A549 (cell line): ENCODE measurements at regions not wholly inside any gene's neighbourhood (a gene's known extent, or its start where the extent isn't known, plus 50 kb on each side); places are given as distances from the start of the nearest gene placed in this dataset.

Experiments used
- ATAC-seq, 2 experiments: fragments of 200-7000 bp in 1 of 2; fragments of >200 bp in 1 of 2; cut with Nextera tagmentation in 1 of 2; cut with Tn5 transposase in 1 of 2; 3 replicates each; pipeline versions ENCODE4 v1.8.0 to v1.9.1; 2018 to 2020; ENCODE audit warnings: mild to moderate bottlenecking in 1 of 2, moderate library complexity in 1 of 2
- CTCF ChIA-PET: fragments of 300-600 bp; sonication (Branson Sonifier 250); formaldehyde crosslinking; extraction: SDS; loops from one replicate; lab custom pipeline; 2021; ENCODE audit warnings: antibody characterized with exemption, inconsistent platforms; lab: Yijun Ruan, JAX
- POLR2A ChIA-PET: fragments of 350-600 bp; formaldehyde crosslinking; extraction: SDS; loops from one replicate; lab custom pipeline; 2021; ENCODE audit warnings: antibody characterized with exemption, inconsistent platforms; lab: Yijun Ruan, JAX
- DNase-seq, 2 experiments: peaks; one replicate each; pipeline versions ENCODE4 v3.0.0 to v3.0.0-alpha.2; 2011 to 2016; ENCODE audit warnings: low read depth in 1 of 2, low spot score in 1 of 2
- FAIRE-seq: peaks from 2 replicates; lab custom pipeline; 2011; peaks lifted over from hg19 to GRCh38; lab: Jason Lieb, UNC
- H3K27ac ChIP-seq, 2 experiments: fragments of >200 bp; sonication (Bioruptor Twin); formaldehyde crosslinking; 3 replicates each; pipeline ENCODE4 v1.5.1; 2016 to 2017
- H3K4me1 ChIP-seq: fragments of >200 bp; sonication (Bioruptor Twin); formaldehyde crosslinking; 3 replicates; pipeline ENCODE4 v1.6.1; 2016
- H3K4me2 ChIP-seq: fragments of >200 bp; sonication (Bioruptor Twin); formaldehyde crosslinking; 3 replicates; pipeline ENCODE4 v1.6.1; 2016
- H3K4me3 ChIP-seq: fragments of >200 bp; sonication (Bioruptor Twin); formaldehyde crosslinking; 3 replicates; pipeline ENCODE4 v1.5.1; 2016
- H3K9me3 ChIP-seq: fragments of >200 bp; sonication (Bioruptor Twin); formaldehyde crosslinking; 3 replicates; pipeline ENCODE4 v1.6.1; 2016
- CEBPB ChIP-seq, 2 experiments: fragments of >200 bp in 1 of 2; sonication (Bioruptor Twin) in 1 of 2; formaldehyde crosslinking in 1 of 2; IDR thresholded peaks; 2 replicates each; pipeline ENCODE4 v1.6.1; 2012 to 2016
- CHD2 ChIP-seq: fragments of 150-350 bp; IDR thresholded peaks from 2 replicates; pipeline ENCODE4 v1.6.1; 2014; ENCODE audit warnings: low read length; ENCODE audit not compliant: partially characterized antibody
- EHMT2 ChIP-seq: fragments of 200-600 bp; sonication (generic); IDR thresholded peaks from 2 replicates; pipeline ENCODE4 v1.6.1; 2016; ENCODE audit warnings: antibody characterized with exemption, low read depth, mild to moderate bottlenecking, moderate library complexity
- ELK1 ChIP-seq: fragments of 150-350 bp; IDR thresholded peaks from 2 replicates; pipeline ENCODE4 v1.6.1; 2014; ENCODE audit warnings: low read depth, mild to moderate bottlenecking, low read length
- EP300 ChIP-seq, 2 experiments: fragments of >200 bp; sonication (Bioruptor Twin); formaldehyde crosslinking; IDR thresholded peaks; 2 replicates in 1 of 2; 3 replicates in 1 of 2; pipeline ENCODE4 v1.6.1; 2016 to 2017
- FOSL2 ChIP-seq, 2 experiments: fragments of 450-650 bp in 1 of 2; fragments of >200 bp in 1 of 2; sonication (Bioruptor Twin) in 1 of 2; formaldehyde crosslinking; IDR thresholded peaks; 2 replicates each; pipeline versions ENCODE4 v1.5.0 to v1.6.1; 2016 to 2020; ENCODE audit warnings: mild to moderate bottlenecking in 1 of 2, moderate library complexity in 1 of 2
- GATA3 ChIP-seq: IDR thresholded peaks from 2 replicates; pipeline ENCODE4 v1.6.1; 2012; ENCODE audit warnings: borderline replicate concordance
- HOXB5 ChIP-seq: fragments of 250-450 bp; sonication (Bioruptor Pico); IDR thresholded peaks from 2 replicates; pipeline ENCODE4 v1.5.0; 2020; ENCODE audit warnings: mild to moderate bottlenecking, moderate library complexity
- JUNB ChIP-seq: fragments of >200 bp; sonication (Bioruptor Twin); formaldehyde crosslinking; IDR thresholded peaks from 2 replicates; pipeline ENCODE4 v1.6.1; 2016
- KDM1A ChIP-seq: fragments of 200-600 bp; sonication (generic); IDR thresholded peaks from 2 replicates; pipeline ENCODE4 v1.6.1; 2016; ENCODE audit warnings: low read depth, mild to moderate bottlenecking
- MYC ChIP-seq: IDR thresholded peaks from 2 replicates; pipeline ENCODE4 v1.6.1; 2012; ENCODE audit warnings: mild to moderate bottlenecking, inconsistent platforms, low read length, improper control_type of control experiment, borderline replicate concordance
- NFE2L2 ChIP-seq: fragments of 150-350 bp; conservative IDR thresholded peaks from 2 replicates; pipeline ENCODE4 v1.6.1; 2014; ENCODE audit warnings: low read length
- NPAS2 ChIP-seq: fragments of 250-450 bp; sonication (Bioruptor Pico); IDR thresholded peaks from 2 replicates; pipeline ENCODE4 v1.8.0; 2022; ENCODE audit warnings: mild to moderate bottlenecking, moderate library complexity, borderline replicate concordance
- PBX3 ChIP-seq: IDR thresholded peaks from 2 replicates; pipeline ENCODE4 v1.6.1; 2012
- RARB ChIP-seq: fragments of 250-450 bp; sonication (Bioruptor Pico); IDR thresholded peaks from 2 replicates; pipeline ENCODE4 v1.8.0; 2021; ENCODE audit warnings: mild to moderate bottlenecking, moderate library complexity
- ZSCAN20 ChIP-seq: fragments of 250-450 bp; sonication (Bioruptor Pico); IDR thresholded peaks from 2 replicates; pipeline ENCODE4 v1.8.0; 2022; ENCODE audit warnings: mild to moderate bottlenecking, moderate library complexity
- WGBS: methylation state at CpG from one replicate; pipeline ENCODE4 v1.1.6; 2017; ENCODE audit errors: missing lambda C conversion rate; 5-methylcytosine and 5-hydroxymethylcytosine counted together
- TF ChIP-seq, protein P1 (sequence below): IDR thresholded peaks from 2 replicates; pipeline ENCODE4 v1.6.1; 2012
- TF ChIP-seq, protein P2 (sequence below): fragments of 200-600 bp; sonication (generic); IDR thresholded peaks from 2 replicates; pipeline ENCODE4 v1.6.1; 2016; ENCODE audit warnings: antibody characterized with exemption, mild to moderate bottlenecking, moderate library complexity

DNA sequence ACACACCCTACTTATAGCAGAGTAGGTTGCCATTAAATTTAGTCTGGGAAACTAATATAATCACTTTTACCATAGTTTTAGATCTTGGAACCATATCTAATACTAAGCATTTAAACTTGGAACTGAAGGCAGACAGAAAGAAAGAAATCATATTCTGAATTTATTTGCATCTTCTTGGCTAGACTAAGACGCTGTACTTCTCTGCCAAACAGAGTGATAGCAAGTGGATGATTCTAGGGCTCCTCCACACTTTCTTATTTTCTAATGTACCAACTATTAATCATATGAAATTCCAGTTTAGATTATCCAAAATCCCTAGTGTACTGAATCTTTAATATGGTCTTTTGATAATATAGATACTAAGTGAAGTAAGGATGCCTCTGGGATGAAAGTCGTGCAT, 277.0 kb downstream of the CENPW start:
- no peaks in the 10 kb centered on the region for H3K9me3 ChIP-seq
- CTCF ChIA-PET, result no interaction called here
- no peak overlapping the region for H3K4me3 ChIP-seq
- no peak for TF ChIP-seq NFE2L2
- no peak for TF ChIP-seq RARB (CRISPR knock-in tag)
- TF ChIP-seq CEBPB (IDR thresholded peaks at IDR 0.05), result no peak
- TF ChIP-seq EP300 (IDR thresholded peaks at IDR 0.05), result no peak
- TF ChIP-seq CHD2, result no peak
- no peak for TF ChIP-seq JUNB
- TF ChIP-seq ZSCAN20 (CRISPR knock-in tag), result no peak
- TF ChIP-seq GATA3, result no peak
- TF ChIP-seq ELK1, result no peak
- TF ChIP-seq KDM1A, result no peak
- TF ChIP-seq HOXB5 (CRISPR knock-in tag), result no peak
- TF ChIP-seq, all 56 proteins: peak for 0
- no peak overlapping the region for H3K4me2 ChIP-seq
- H3K27ac ChIP-seq, result no peak overlapping the region
- ATAC-seq (no peak), DNase-seq (no peak), FAIRE-seq (no peak)
- no peaks in the 10 kb centered on the region for H3K4me1 ChIP-seq
- WGBS, result 15% methylated on average over 2 of the region's 2 CpGs
- POLR2A ChIA-PET, result no interaction called here

GRCh38 chr6:126618639-126619343, 278.9 kb downstream of the CENPW start:
- CTCF ChIA-PET, result no interaction called here

GRCh38 chr6:126620719-126621118, 280.8 kb downstream of the CENPW start:
- Histone ChIP-seq H3K4me1 (no peaks in the 10 kb centered on the region), H3K4me3 (no peak overlapping the region), H3K4me2 (no peak overlapping the region), H3K27ac (no peak overlapping the region), H3K9me3 (no peaks in the 10 kb centered on the region)
- ATAC-seq (no peak), DNase-seq (no peak), FAIRE-seq (no peak)
- ChIA-PET CTCF (no interaction called here), POLR2A (no interaction called here)
- 33% methylated on average over 1 of the region's 1 CpG for WGBS
- no peak for TF ChIP-seq NPAS2 (CRISPR knock-in tag)
- no peak for TF ChIP-seq MYC
- TF ChIP-seq, protein P1, sequence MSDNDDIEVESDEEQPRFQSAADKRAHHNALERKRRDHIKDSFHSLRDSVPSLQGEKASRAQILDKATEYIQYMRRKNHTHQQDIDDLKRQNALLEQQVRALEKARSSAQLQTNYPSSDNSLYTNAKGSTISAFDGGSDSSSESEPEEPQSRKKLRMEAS, result no peak

More at GRCh38 chr6:126618639-126619343, 278.9 kb downstream of the CENPW start:
- Histone ChIP-seq H3K4me1 (no peaks in the 10 kb centered on the region), H3K27ac (no peak overlapping the region), H3K4me3 (no peak overlapping the region), H3K4me2 (no peak overlapping the region), H3K9me3 (no peaks in the 10 kb centered on the region)
- no peak for FAIRE-seq
- WGBS, result 0% methylated on average over 1 of the region's 1 CpG
- no peak for ATAC-seq
- TF ChIP-seq FOSL2 (IDR thresholded peaks at IDR 0.05) (no peak), FOSL2 (CRISPR knock-in tag; IDR thresholded peaks at IDR 0.05) (no peak)
- POLR2A ChIA-PET, result no interaction called here
- DNase-seq, result no peak

- H3K4me1 ChIP-seq, result no peaks in the 10 kb centered on the region
- ChIA-PET CTCF (no interaction called here), POLR2A (no interaction called here)
- DNase-seq, result peak in 1 of 2 experiments; percentile 5
- no peaks in the 10 kb centered on the region for H3K9me3 ChIP-seq
- no peak for ATAC-seq
- TF ChIP-seq, protein P2, sequence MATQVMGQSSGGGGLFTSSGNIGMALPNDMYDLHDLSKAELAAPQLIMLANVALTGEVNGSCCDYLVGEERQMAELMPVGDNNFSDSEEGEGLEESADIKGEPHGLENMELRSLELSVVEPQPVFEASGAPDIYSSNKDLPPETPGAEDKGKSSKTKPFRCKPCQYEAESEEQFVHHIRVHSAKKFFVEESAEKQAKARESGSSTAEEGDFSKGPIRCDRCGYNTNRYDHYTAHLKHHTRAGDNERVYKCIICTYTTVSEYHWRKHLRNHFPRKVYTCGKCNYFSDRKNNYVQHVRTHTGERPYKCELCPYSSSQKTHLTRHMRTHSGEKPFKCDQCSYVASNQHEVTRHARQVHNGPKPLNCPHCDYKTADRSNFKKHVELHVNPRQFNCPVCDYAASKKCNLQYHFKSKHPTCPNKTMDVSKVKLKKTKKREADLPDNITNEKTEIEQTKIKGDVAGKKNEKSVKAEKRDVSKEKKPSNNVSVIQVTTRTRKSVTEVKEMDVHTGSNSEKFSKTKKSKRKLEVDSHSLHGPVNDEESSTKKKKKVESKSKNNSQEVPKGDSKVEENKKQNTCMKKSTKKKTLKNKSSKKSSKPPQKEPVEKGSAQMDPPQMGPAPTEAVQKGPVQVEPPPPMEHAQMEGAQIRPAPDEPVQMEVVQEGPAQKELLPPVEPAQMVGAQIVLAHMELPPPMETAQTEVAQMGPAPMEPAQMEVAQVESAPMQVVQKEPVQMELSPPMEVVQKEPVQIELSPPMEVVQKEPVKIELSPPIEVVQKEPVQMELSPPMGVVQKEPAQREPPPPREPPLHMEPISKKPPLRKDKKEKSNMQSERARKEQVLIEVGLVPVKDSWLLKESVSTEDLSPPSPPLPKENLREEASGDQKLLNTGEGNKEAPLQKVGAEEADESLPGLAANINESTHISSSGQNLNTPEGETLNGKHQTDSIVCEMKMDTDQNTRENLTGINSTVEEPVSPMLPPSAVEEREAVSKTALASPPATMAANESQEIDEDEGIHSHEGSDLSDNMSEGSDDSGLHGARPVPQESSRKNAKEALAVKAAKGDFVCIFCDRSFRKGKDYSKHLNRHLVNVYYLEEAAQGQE, result peak; percentile 85
- 0 out of 2 replicates have a peak, but pooled peaks have one; percentile 60 for TF ChIP-seq EHMT2
- TF ChIP-seq PBX3, result no peak
- H3K4me3 ChIP-seq, result no peak overlapping the region
- no peak overlapping the region for H3K4me2 ChIP-seq
- FAIRE-seq, result no peak
- WGBS, result 2% methylated on average over 2 of the region's 2 CpGs
- H3K27ac ChIP-seq, result no peak overlapping the region
Measured at GRCh38 chr6:126625019-126625418, 285.1 kb downstream of the CENPW start.
